HL-60 (cell line): ENCODE measurements at regions not wholly inside any gene's neighbourhood (a gene's known extent, or its start where the extent isn't known, plus 50 kb on each side); places are given as distances from the start of the nearest gene placed in this dataset.

Experiments used
- DNase-seq, 2 experiments: peaks; one replicate each; pipeline ENCODE4 v3.0.0-alpha.2; 2010 to 2020; ENCODE audit warnings: low read depth in 1 of 2, low spot score in 1 of 2
- H3K27ac ChIP-seq: fragments of 250-450 bp; sonication (Bioruptor Pico); replicated peaks from 2 replicates; pipeline ENCODE4 v1.5.1; 2020; ENCODE audit warnings: mild to moderate bottlenecking, moderate library complexity
- H3K27me3 ChIP-seq: fragments of 250-450 bp; sonication (Bioruptor Pico); 2 replicates; pipeline ENCODE4 v1.5.1; 2021; ENCODE audit warnings: mild to moderate bottlenecking, moderate library complexity; ENCODE audit not compliant: insufficient read depth, poor library complexity, severe bottlenecking
- H3K4me3 ChIP-seq: replicated peaks from 2 replicates; pipeline ENCODE4 v1.5.1; 2011; ENCODE audit warnings: mild to moderate bottlenecking, control low read depth, low read length; ENCODE audit not compliant: insufficient read depth
- GABPA ChIP-seq: IDR thresholded peaks from 2 replicates; pipeline ENCODE4 v1.6.1; 2012; ENCODE audit warnings: low read depth
- POLR2AphosphoS5 ChIP-seq: IDR thresholded peaks from 2 replicates; pipeline ENCODE4 v1.6.1; 2012; ENCODE audit warnings: low read depth
- SPI1 ChIP-seq: IDR thresholded peaks from 2 replicates; pipeline ENCODE4 v1.6.1; 2012; ENCODE audit warnings: low read depth, mild to moderate bottlenecking, borderline replicate concordance
- TF ChIP-seq, protein P1 (sequence below): IDR thresholded peaks from one replicate; pipeline ENCODE4 v1.5.1; 2011; ENCODE audit warnings: low read length, control low read depth, inconsistent platforms; ENCODE audit not compliant: insufficient read depth
- TF ChIP-seq, protein P2 (sequence below): IDR thresholded peaks from 2 replicates; pipeline ENCODE4 v1.6.1; 2012; ENCODE audit warnings: low read depth; ENCODE audit not compliant: insufficient replicate concordance

DNA sequence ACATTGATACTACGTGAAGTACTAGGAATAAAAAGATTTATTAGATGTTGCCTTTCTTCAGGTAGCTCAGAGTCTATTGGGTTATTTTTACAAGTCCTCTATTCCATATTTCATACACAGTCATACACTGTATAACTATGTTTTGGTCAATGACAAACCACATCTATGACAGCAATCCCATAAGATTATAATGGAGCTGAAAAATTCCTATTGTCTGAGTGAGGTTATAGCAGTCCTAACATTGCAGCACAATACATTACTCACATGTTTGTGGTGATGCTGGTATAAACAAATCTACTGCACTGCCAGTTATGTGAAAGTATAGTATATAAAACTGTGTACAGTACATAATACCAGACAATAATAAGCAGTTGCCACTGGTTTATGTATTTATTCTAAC, 595.1 kb downstream of the MBD2 start:
- Histone ChIP-seq H3K27me3 (no peaks in the 10 kb centered on the region), H3K4me3 (no peak overlapping the region), H3K27ac (no peak overlapping the region)
- no peak for TF ChIP-seq GABPA
- TF ChIP-seq SPI1: no peak
- TF ChIP-seq, protein P1, sequence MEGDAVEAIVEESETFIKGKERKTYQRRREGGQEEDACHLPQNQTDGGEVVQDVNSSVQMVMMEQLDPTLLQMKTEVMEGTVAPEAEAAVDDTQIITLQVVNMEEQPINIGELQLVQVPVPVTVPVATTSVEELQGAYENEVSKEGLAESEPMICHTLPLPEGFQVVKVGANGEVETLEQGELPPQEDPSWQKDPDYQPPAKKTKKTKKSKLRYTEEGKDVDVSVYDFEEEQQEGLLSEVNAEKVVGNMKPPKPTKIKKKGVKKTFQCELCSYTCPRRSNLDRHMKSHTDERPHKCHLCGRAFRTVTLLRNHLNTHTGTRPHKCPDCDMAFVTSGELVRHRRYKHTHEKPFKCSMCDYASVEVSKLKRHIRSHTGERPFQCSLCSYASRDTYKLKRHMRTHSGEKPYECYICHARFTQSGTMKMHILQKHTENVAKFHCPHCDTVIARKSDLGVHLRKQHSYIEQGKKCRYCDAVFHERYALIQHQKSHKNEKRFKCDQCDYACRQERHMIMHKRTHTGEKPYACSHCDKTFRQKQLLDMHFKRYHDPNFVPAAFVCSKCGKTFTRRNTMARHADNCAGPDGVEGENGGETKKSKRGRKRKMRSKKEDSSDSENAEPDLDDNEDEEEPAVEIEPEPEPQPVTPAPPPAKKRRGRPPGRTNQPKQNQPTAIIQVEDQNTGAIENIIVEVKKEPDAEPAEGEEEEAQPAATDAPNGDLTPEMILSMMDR: no peak
- no peak for TF ChIP-seq POLR2AphosphoS5
- TF ChIP-seq, protein P2, sequence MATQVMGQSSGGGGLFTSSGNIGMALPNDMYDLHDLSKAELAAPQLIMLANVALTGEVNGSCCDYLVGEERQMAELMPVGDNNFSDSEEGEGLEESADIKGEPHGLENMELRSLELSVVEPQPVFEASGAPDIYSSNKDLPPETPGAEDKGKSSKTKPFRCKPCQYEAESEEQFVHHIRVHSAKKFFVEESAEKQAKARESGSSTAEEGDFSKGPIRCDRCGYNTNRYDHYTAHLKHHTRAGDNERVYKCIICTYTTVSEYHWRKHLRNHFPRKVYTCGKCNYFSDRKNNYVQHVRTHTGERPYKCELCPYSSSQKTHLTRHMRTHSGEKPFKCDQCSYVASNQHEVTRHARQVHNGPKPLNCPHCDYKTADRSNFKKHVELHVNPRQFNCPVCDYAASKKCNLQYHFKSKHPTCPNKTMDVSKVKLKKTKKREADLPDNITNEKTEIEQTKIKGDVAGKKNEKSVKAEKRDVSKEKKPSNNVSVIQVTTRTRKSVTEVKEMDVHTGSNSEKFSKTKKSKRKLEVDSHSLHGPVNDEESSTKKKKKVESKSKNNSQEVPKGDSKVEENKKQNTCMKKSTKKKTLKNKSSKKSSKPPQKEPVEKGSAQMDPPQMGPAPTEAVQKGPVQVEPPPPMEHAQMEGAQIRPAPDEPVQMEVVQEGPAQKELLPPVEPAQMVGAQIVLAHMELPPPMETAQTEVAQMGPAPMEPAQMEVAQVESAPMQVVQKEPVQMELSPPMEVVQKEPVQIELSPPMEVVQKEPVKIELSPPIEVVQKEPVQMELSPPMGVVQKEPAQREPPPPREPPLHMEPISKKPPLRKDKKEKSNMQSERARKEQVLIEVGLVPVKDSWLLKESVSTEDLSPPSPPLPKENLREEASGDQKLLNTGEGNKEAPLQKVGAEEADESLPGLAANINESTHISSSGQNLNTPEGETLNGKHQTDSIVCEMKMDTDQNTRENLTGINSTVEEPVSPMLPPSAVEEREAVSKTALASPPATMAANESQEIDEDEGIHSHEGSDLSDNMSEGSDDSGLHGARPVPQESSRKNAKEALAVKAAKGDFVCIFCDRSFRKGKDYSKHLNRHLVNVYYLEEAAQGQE: no peak
- no peak for DNase-seq

DNA sequence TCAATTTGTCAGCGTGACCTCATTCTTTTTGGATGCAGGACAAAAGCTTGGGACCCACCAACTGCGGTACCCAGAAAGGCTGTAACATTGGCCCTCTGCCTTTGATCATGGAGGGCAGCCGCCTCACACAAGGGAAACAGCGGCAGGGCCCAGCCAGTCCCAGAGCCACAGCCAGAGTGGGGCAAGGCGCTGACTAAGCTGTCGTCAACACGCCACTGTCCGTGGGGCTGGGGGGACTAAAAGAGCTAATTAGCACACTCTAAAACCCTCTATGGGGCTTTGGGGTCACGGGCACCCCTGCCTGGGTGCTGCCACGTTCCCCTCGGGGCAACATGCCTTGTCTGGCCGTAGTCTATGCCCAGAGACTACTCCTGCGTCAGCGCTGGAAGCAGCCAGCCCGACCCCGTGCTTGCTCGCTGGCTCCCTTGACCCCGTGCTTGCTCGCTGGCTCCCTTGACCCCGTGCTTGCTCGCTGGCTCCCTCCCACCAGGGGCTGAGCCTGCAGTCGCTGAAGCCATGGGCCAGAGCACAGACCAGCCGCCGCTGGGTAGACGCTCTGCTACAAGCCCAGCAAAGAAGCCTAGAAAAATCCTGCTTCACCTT, 598.4 kb downstream of the MBD2 start:
- H3K27me3 ChIP-seq: no peaks in the 10 kb centered on the region
- no peak overlapping the region for H3K27ac ChIP-seq
- TF ChIP-seq SPI1 (no peak), POLR2AphosphoS5 (no peak), GABPA (no peak)
- TF ChIP-seq, protein P2: no peak
- TF ChIP-seq, protein P1: no peak
- DNase-seq: no peak
- no peak overlapping the region for H3K4me3 ChIP-seq

DNA sequence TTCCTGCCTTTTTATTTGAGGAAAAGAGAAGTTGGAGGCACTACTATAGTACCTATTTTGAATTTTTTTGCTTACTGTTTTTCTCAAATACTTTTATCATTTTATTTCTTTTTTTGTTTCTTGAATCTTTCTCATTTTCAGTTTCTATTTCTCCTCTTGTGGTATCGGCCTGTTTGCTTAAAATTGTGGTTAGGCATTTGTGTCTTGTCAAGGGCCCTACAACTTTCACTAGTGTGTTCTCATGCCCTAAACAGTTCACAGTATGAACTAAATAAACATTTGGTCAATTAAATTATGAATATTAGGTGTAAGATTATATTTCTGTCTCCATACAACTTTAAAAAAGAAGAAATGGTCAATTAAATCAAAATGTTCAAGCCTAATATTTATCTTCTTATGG, 613.5 kb downstream of the MBD2 start:
- no peak overlapping the region for H3K4me3 ChIP-seq
- DNase-seq: no peak
- TF ChIP-seq, protein P2: no peak
- TF ChIP-seq POLR2AphosphoS5: no peak
- TF ChIP-seq, protein P1: no peak
- no peak for TF ChIP-seq GABPA
- no peak for TF ChIP-seq SPI1

More for the DNA sequence above, 613.5 kb downstream of the MBD2 start:
- H3K27me3 ChIP-seq: no peaks in the 10 kb centered on the region
- H3K27ac ChIP-seq: no peak overlapping the region
